ENCODE measurements at regions not wholly inside any gene's neighbourhood (a gene's known extent, or its start where the extent isn't known, plus 50 kb on each side); places are given as distances from the start of the nearest gene placed in this dataset.

DNA sequence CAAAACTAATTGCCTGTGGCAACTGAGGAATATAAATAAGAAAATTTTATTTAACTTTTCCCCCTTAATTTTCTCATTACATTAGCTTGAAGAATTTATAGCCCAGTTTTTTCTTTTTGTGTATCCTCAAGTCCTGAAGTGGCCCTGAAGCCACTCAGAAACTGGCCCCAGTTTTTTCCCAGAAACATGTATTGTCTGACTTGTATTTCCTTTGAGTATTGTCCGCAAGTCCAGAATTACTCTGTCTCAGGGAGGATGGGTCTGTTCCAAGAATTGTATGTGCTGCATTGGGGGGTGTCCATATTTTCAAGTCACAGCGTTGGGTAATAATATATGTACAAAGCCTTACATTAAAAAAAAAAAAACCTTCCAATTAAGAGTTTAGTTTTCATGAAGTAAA, 149.7 kb upstream of the IL12A start:
- TF ChIP-seq, protein P1, sequence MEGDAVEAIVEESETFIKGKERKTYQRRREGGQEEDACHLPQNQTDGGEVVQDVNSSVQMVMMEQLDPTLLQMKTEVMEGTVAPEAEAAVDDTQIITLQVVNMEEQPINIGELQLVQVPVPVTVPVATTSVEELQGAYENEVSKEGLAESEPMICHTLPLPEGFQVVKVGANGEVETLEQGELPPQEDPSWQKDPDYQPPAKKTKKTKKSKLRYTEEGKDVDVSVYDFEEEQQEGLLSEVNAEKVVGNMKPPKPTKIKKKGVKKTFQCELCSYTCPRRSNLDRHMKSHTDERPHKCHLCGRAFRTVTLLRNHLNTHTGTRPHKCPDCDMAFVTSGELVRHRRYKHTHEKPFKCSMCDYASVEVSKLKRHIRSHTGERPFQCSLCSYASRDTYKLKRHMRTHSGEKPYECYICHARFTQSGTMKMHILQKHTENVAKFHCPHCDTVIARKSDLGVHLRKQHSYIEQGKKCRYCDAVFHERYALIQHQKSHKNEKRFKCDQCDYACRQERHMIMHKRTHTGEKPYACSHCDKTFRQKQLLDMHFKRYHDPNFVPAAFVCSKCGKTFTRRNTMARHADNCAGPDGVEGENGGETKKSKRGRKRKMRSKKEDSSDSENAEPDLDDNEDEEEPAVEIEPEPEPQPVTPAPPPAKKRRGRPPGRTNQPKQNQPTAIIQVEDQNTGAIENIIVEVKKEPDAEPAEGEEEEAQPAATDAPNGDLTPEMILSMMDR (IDR thresholded peaks at IDR 0.05; ENCODE audit: poor library complexity, severe bottlenecking) = no peak
- TF ChIP-seq POLR2AphosphoS5 (IDR thresholded peaks at IDR 0.05) (no peak), RAD21 (conservative IDR thresholded peaks at IDR 0.05) (no peak), EZH2 (IDR thresholded peaks at IDR 0.05; ENCODE audit: borderline replicate concordance, insufficient read depth, low read length, poor library complexity, severe bottlenecking) (no peak), SMC3 (conservative IDR thresholded peaks at IDR 0.05; ENCODE audit: poor library complexity) (no peak), MXI1 (conservative IDR thresholded peaks at IDR 0.05; ENCODE audit: poor library complexity, severe bottlenecking) (no peak), EP300 (conservative IDR thresholded peaks at IDR 0.05; ENCODE audit: poor library complexity, severe bottlenecking) (no peak), TAF1 (IDR thresholded peaks at IDR 0.05; ENCODE audit: low read depth) (no peak)
- TF ChIP-seq, protein P2, sequence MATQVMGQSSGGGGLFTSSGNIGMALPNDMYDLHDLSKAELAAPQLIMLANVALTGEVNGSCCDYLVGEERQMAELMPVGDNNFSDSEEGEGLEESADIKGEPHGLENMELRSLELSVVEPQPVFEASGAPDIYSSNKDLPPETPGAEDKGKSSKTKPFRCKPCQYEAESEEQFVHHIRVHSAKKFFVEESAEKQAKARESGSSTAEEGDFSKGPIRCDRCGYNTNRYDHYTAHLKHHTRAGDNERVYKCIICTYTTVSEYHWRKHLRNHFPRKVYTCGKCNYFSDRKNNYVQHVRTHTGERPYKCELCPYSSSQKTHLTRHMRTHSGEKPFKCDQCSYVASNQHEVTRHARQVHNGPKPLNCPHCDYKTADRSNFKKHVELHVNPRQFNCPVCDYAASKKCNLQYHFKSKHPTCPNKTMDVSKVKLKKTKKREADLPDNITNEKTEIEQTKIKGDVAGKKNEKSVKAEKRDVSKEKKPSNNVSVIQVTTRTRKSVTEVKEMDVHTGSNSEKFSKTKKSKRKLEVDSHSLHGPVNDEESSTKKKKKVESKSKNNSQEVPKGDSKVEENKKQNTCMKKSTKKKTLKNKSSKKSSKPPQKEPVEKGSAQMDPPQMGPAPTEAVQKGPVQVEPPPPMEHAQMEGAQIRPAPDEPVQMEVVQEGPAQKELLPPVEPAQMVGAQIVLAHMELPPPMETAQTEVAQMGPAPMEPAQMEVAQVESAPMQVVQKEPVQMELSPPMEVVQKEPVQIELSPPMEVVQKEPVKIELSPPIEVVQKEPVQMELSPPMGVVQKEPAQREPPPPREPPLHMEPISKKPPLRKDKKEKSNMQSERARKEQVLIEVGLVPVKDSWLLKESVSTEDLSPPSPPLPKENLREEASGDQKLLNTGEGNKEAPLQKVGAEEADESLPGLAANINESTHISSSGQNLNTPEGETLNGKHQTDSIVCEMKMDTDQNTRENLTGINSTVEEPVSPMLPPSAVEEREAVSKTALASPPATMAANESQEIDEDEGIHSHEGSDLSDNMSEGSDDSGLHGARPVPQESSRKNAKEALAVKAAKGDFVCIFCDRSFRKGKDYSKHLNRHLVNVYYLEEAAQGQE (IDR thresholded peaks at IDR 0.05; ENCODE audit: borderline replicate concordance) = no peak

All from neural cell (in vitro differentiated cells).